Glutamatergic neuron (in vitro differentiated cells): ENCODE measurements at regions not wholly inside any gene's neighbourhood (a gene's known extent, or its start where the extent isn't known, plus 50 kb on each side); places are given as distances from the start of the nearest gene placed in this dataset.

Experiments
- DNase-seq: peaks from one replicate; pipeline ENCODE4 v3.0.0; 2022
- H3K27ac Mint-ChIP-seq: one replicate; pipeline ENCODE4 v1.8.0; 2020; ENCODE audit warnings: mild to moderate bottlenecking, mixed read lengths, inconsistent platforms; ENCODE audit not compliant: unreplicated experiment
- H3K27me3 Mint-ChIP-seq: one replicate; pipeline ENCODE4 v1.8.0; 2020; ENCODE audit warnings: mild to moderate bottlenecking, moderate library complexity, mixed read lengths, inconsistent platforms; ENCODE audit not compliant: unreplicated experiment
- H3K36me3 Mint-ChIP-seq: one replicate; pipeline ENCODE4 v1.8.0; 2020; ENCODE audit warnings: mild to moderate bottlenecking, mixed read lengths, inconsistent platforms; ENCODE audit not compliant: unreplicated experiment
- H3K4me1 Mint-ChIP-seq: one replicate; pipeline ENCODE4 v1.8.0; 2020; ENCODE audit warnings: mild to moderate bottlenecking, low read depth, mixed read lengths, inconsistent platforms; ENCODE audit not compliant: unreplicated experiment
- H3K4me3 Mint-ChIP-seq: one replicate; pipeline ENCODE4 v1.8.0; 2020; ENCODE audit warnings: mild to moderate bottlenecking, mixed read lengths, inconsistent platforms; ENCODE audit not compliant: unreplicated experiment
- H3K9me3 Mint-ChIP-seq: one replicate; pipeline ENCODE4 v1.8.0; 2020; ENCODE audit warnings: mild to moderate bottlenecking, moderate library complexity, mixed read lengths, inconsistent platforms; ENCODE audit not compliant: unreplicated experiment
- CTCF ChIP-seq: fragments of 200-600 bp; sonication (generic); IDR thresholded peaks from one replicate; pipeline ENCODE4 v1.5.0; 2021; ENCODE audit not compliant: partially characterized antibody, unreplicated experiment

- peaks cover 9% of the 10 kb centered on the region for H3K27me3 Mint-ChIP-seq
- no peak overlapping the region for H3K27ac Mint-ChIP-seq
- DNase-seq = no peak
- H3K36me3 Mint-ChIP-seq = no peaks in the 10 kb centered on the region
- no peak for TF ChIP-seq CTCF
- no peaks in the 10 kb centered on the region for H3K4me1 Mint-ChIP-seq
- no peak overlapping the region for H3K4me3 Mint-ChIP-seq
- peaks cover 3% of the 10 kb centered on the region for H3K9me3 Mint-ChIP-seq
Observed at GRCh38 chr19:34580055-34580336, 97.0 kb downstream of the SCGB2B2 start.

- DNase-seq = no peak
- Mint-ChIP-seq H3K36me3 (no peaks in the 10 kb centered on the region), H3K9me3 (peaks cover 3% of the 10 kb centered on the region), H3K27me3 (peaks cover 9% of the 10 kb centered on the region), H3K4me3 (no peak overlapping the region), H3K27ac (no peak overlapping the region), H3K4me1 (no peaks in the 10 kb centered on the region)
- no peak for TF ChIP-seq CTCF
Observed at GRCh38 chr19:34579281-34580054, 97.5 kb downstream of the SCGB2B2 start.

- no peaks in the 10 kb centered on the region for H3K36me3 Mint-ChIP-seq
- no peak for DNase-seq
- no peak overlapping the region for H3K27ac Mint-ChIP-seq
- no peak for TF ChIP-seq CTCF
- no peaks in the 10 kb centered on the region for H3K4me1 Mint-ChIP-seq
- peaks cover 9% of the 10 kb centered on the region for H3K27me3 Mint-ChIP-seq
- no peak overlapping the region for H3K4me3 Mint-ChIP-seq
- H3K9me3 Mint-ChIP-seq = peaks cover 3% of the 10 kb centered on the region
Observed at GRCh38 chr19:34578751-34579150, 97.2 kb downstream of the WTIP start.

- Mint-ChIP-seq H3K27ac (no peak overlapping the region), H3K4me3 (peak overlapping the region; percentile 64), H3K9me3 (peaks cover 3% of the 10 kb centered on the region), H3K36me3 (no peaks in the 10 kb centered on the region), H3K4me1 (no peaks in the 10 kb centered on the region), H3K27me3 (peaks cover 9% of the 10 kb centered on the region)
- no peak for TF ChIP-seq CTCF
- DNase-seq = no peak
Observed at GRCh38 chr19:34578173-34578572, 96.6 kb downstream of the WTIP start.

GRCh38 chr19:34577531-34578101 lies 96.1 kb downstream of the WTIP start:
- DNase-seq = peak; percentile 54

More at GRCh38 chr19:34577531-34578101, 96.1 kb downstream of the WTIP start:
- Mint-ChIP-seq H3K27me3 (peaks cover 9% of the 10 kb centered on the region), H3K36me3 (no peaks in the 10 kb centered on the region), H3K9me3 (peaks cover 7% of the 10 kb centered on the region), H3K27ac (no peak overlapping the region), H3K4me1 (no peaks in the 10 kb centered on the region), H3K4me3 (peak overlapping the region; percentile 64)
- TF ChIP-seq CTCF = no peak
